Activated B cell treated with CpG ODN at 0.5 μM for 24 hours (primary cell): ENCODE measurements at regions not wholly inside any gene's neighbourhood (a gene's known extent, or its start where the extent isn't known, plus 50 kb on each side); places are given as distances from the start of the nearest gene placed in this dataset.

Source experiments
- ATAC-seq: fragments of 200-7000 bp; cut with Tn5 transposase; one replicate; pipeline ENCODE4 v1.10.0; 2021; ENCODE audit warnings: low read depth, mild to moderate bottlenecking, moderate library complexity
- CTCF ChIA-PET: fragments of 350-600 bp; sonication (Branson Sonifier 250); formaldehyde crosslinking; loops from one replicate; lab custom pipeline; 2021; ENCODE audit warnings: antibody characterized with exemption; lab: Charles Lee
- POLR2A ChIA-PET: fragments of 350-600 bp; sonication (Branson Sonifier 250); formaldehyde crosslinking; loops from one replicate; lab custom pipeline; 2021; ENCODE audit warnings: antibody characterized with exemption; lab: Charles Lee
- DNase-seq: peaks from one replicate; pipeline ENCODE4 v3.0.0; 2022
- H3K27ac Mint-ChIP-seq: one replicate; pipeline ENCODE4 v1.8.0; 2020; ENCODE audit warnings: mixed read lengths
- H3K27me3 Mint-ChIP-seq: one replicate; pipeline ENCODE4 v1.8.0; 2021; ENCODE audit warnings: mixed read lengths
- H3K36me3 Mint-ChIP-seq: one replicate; pipeline ENCODE4 v1.8.0; 2021; ENCODE audit warnings: low read depth, mixed read lengths
- H3K4me1 Mint-ChIP-seq: one replicate; pipeline ENCODE4 v1.8.0; 2021; ENCODE audit warnings: mixed read lengths
- H3K4me3 Mint-ChIP-seq: one replicate; pipeline ENCODE4 v1.8.0; 2020; ENCODE audit warnings: mild to moderate bottlenecking, mixed read lengths
- H3K9me3 Mint-ChIP-seq: one replicate; pipeline ENCODE4 v1.8.0; 2020; ENCODE audit warnings: mixed read lengths
- CTCF ChIP-seq: fragments of 200-600 bp; IDR thresholded peaks from one replicate; pipeline ENCODE4 v1.8.0; 2022; ENCODE audit warnings: antibody characterized with exemption, mild to moderate bottlenecking
- intact Hi-C: fragments of 100-400 bp; cut with micrococcal nuclease; formaldehyde crosslinking; loops from one replicate; pipeline ENCODE4 v1.15.1; 2024

GRCh38 chr17:53150101-53150698 is 672.5 kb upstream of the KIF2B start:
- ChIA-PET POLR2A (no interaction called here), CTCF (no interaction called here)
- Mint-ChIP-seq H3K27ac (no peak overlapping the region), H3K36me3 (no peaks in the 10 kb centered on the region), H3K4me3 (no peak overlapping the region), H3K27me3 (no peaks in the 10 kb centered on the region), H3K9me3 (peaks cover 10% of the 10 kb centered on the region), H3K4me1 (no peaks in the 10 kb centered on the region)
- intact Hi-C loops = no loop called here
- no peak for TF ChIP-seq CTCF
- DNase-seq (no peak), ATAC-seq (no peak)

GRCh38 chr17:53149316-53149715 is 673.4 kb upstream of the KIF2B start:
- intact Hi-C loops = no loop called here
- no peaks in the 10 kb centered on the region for H3K4me1 Mint-ChIP-seq
- ATAC-seq (no peak), DNase-seq (no peak)
- no peak for TF ChIP-seq CTCF
- no peak overlapping the region for H3K27ac Mint-ChIP-seq
- H3K36me3 Mint-ChIP-seq = no peaks in the 10 kb centered on the region
- no peak overlapping the region for H3K4me3 Mint-ChIP-seq
- H3K9me3 Mint-ChIP-seq = peaks cover 10% of the 10 kb centered on the region
- ChIA-PET POLR2A (no interaction called here), CTCF (no interaction called here)
- no peaks in the 10 kb centered on the region for H3K27me3 Mint-ChIP-seq

- ATAC-seq = no peak
- Mint-ChIP-seq H3K27me3 (no peaks in the 10 kb centered on the region), H3K4me1 (no peaks in the 10 kb centered on the region), H3K36me3 (no peaks in the 10 kb centered on the region), H3K27ac (no peak overlapping the region), H3K9me3 (peaks cover 8% of the 10 kb centered on the region), H3K4me3 (no peak overlapping the region)
- no peak for TF ChIP-seq CTCF
- intact Hi-C loops = no loop called here
- ChIA-PET CTCF (no interaction called here), POLR2A (no interaction called here)
- DNase-seq = no peak
These were observed 674.7 kb upstream of the KIF2B start for GRCh38 chr17:53148058-53148457.

- H3K9me3 Mint-ChIP-seq = peaks cover 2% of the 10 kb centered on the region
- no peak for TF ChIP-seq CTCF
- no peaks in the 10 kb centered on the region for H3K27me3 Mint-ChIP-seq
- H3K4me1 Mint-ChIP-seq = no peaks in the 10 kb centered on the region
- H3K27ac Mint-ChIP-seq = no peak overlapping the region
- ChIA-PET CTCF (no interaction called here), POLR2A (no interaction called here)
- H3K4me3 Mint-ChIP-seq = no peak overlapping the region
- DNase-seq (no peak), ATAC-seq (no peak)
- intact Hi-C loops = no loop called here
- no peaks in the 10 kb centered on the region for H3K36me3 Mint-ChIP-seq
These were observed 679.8 kb upstream of the KIF2B start for GRCh38 chr17:53142890-53143289.

- CTCF ChIA-PET = no interaction called here
- H3K27ac Mint-ChIP-seq = no peak overlapping the region
- H3K27me3 Mint-ChIP-seq = no peaks in the 10 kb centered on the region
- H3K4me1 Mint-ChIP-seq = no peaks in the 10 kb centered on the region
- H3K4me3 Mint-ChIP-seq = no peak overlapping the region
- POLR2A ChIA-PET = no interaction called here
- TF ChIP-seq CTCF = no peak
- DNase-seq (no peak), ATAC-seq (no peak)
- H3K36me3 Mint-ChIP-seq = no peaks in the 10 kb centered on the region
- intact Hi-C loops = no loop called here
- H3K9me3 Mint-ChIP-seq = peaks cover 2% of the 10 kb centered on the region
These were observed 681.0 kb upstream of the KIF2B start for GRCh38 chr17:53141731-53142130.
